CD4-positive, CD25-positive, alpha-beta regulatory T cell (primary cell): ENCODE measurements at regions not wholly inside any gene's neighbourhood (a gene's known extent, or its start where the extent isn't known, plus 50 kb on each side); places are given as distances from the start of the nearest gene placed in this dataset.

Experiments used
- ATAC-seq, 2 donors: fragments of 150-1000 bp; cut with Tn5 transposase; one replicate each; pipeline ENCODE4 v1.10.0; 2021; ENCODE audit warnings: low read depth in 2 of 2, moderate number of reproducible peaks in 2 of 2, moderate library complexity in 1 of 2
- DNase-seq, 3 donors: peaks; one replicate each; pipeline versions ENCODE4 v3.0.0 to v3.0.0-alpha.2; 2012 to 2022; ENCODE audit warnings: mixed read lengths in 1 of 3
- H3K27ac ChIP-seq: one replicate; pipeline ENCODE4 v1.7.0; 2013; ENCODE audit warnings: mild to moderate bottlenecking, low read length; ENCODE audit not compliant: insufficient read depth, poor library complexity, severe bottlenecking
- H3K27me3 ChIP-seq: one replicate; pipeline ENCODE4 v1.7.0; 2013; ENCODE audit warnings: low read length; ENCODE audit not compliant: control insufficient read depth, insufficient read depth
- H3K36me3 ChIP-seq: one replicate; pipeline ENCODE4 v1.7.0; 2013; ENCODE audit warnings: mild to moderate bottlenecking, low read length, moderate library complexity; ENCODE audit not compliant: control insufficient read depth, insufficient read depth
- H3K4me1 ChIP-seq: 2 replicates; pipeline ENCODE4 v1.7.0; 2013; ENCODE audit warnings: mild to moderate bottlenecking, low read length; ENCODE audit not compliant: insufficient read depth, control insufficient read depth, poor library complexity, severe bottlenecking
- H3K4me3 ChIP-seq: one replicate; pipeline ENCODE4 v1.7.0; 2013; ENCODE audit warnings: low read depth, mild to moderate bottlenecking, low read length, moderate library complexity
- H3K9me3 ChIP-seq, 2 experiments: 1 replicate in 1 of 2; 2 replicates in 1 of 2; pipeline ENCODE4 v1.7.0; 2013; ENCODE audit warnings: low read length in 2 of 2, mild to moderate bottlenecking in 1 of 2, moderate library complexity in 1 of 2; ENCODE audit not compliant: control insufficient read depth in 2 of 2
- H3K27ac Mint-ChIP-seq, 3 donors: one replicate each; pipeline ENCODE4 v1.8.0; 2020 to 2022; ENCODE audit warnings: mild to moderate bottlenecking in 3 of 3, mixed read lengths in 3 of 3, moderate library complexity in 2 of 3
- H3K27me3 Mint-ChIP-seq: one replicate; pipeline ENCODE4 v1.8.0; 2022; ENCODE audit warnings: mild to moderate bottlenecking, mixed read lengths
- H3K36me3 Mint-ChIP-seq: one replicate; pipeline ENCODE4 v1.8.0; 2020; ENCODE audit warnings: mixed read lengths
- H3K4me1 Mint-ChIP-seq, 4 donors: one replicate each; pipeline ENCODE4 v1.8.0; 2020 to 2022; ENCODE audit warnings: mixed read lengths in 4 of 4, mild to moderate bottlenecking in 1 of 4
- H3K4me3 Mint-ChIP-seq, 4 donors: one replicate each; pipeline ENCODE4 v1.8.0; 2020 to 2022; ENCODE audit warnings: mild to moderate bottlenecking in 4 of 4, mixed read lengths in 4 of 4, moderate library complexity in 3 of 4
- H3K9me3 Mint-ChIP-seq, 7 donors: one replicate each; pipeline ENCODE4 v1.8.0; 2020 to 2022; ENCODE audit warnings: mixed read lengths in 7 of 7, mild to moderate bottlenecking in 3 of 7, moderate library complexity in 2 of 7

GRCh38 chr4:138890891-138891570 lies 124.5 kb upstream of the NOCT start:
- Histone ChIP-seq H3K36me3 (no peaks in the 10 kb centered on the region), H3K4me1 (no peaks in the 10 kb centered on the region), H3K27ac (no peak overlapping the region), H3K27me3 (no peaks in the 10 kb centered on the region), H3K9me3 (no peaks in the 10 kb centered on the region), H3K4me3 (no peak overlapping the region)
- Mint-ChIP-seq H3K27ac (no peak overlapping the region), H3K9me3 (peaks cover 0 to 2% (median 0%) of the 10 kb centered on the region in 7 donors), H3K4me1 (no peaks in the 10 kb centered on the region), H3K36me3 (no peaks in the 10 kb centered on the region), H3K27me3 (peaks cover 19% of the 10 kb centered on the region), H3K4me3 (no peak overlapping the region)
- DNase-seq, result no peak
- ATAC-seq, result no peak

GRCh38 chr4:138889216-138889615 lies 126.4 kb upstream of the NOCT start:
- Mint-ChIP-seq H3K27me3 (peaks cover 15% of the 10 kb centered on the region), H3K36me3 (no peaks in the 10 kb centered on the region), H3K27ac (no peak overlapping the region)

GRCh38 chr4:138887741-138888140 lies 127.8 kb upstream of the NOCT start:
- Mint-ChIP-seq H3K27me3 (peaks cover 10% of the 10 kb centered on the region), H3K9me3 (peaks cover 0 to 2% (median 0%) of the 10 kb centered on the region in 7 donors), H3K27ac (no peak overlapping the region), H3K4me1 (no peaks in the 10 kb centered on the region), H3K4me3 (no peak overlapping the region), H3K36me3 (no peaks in the 10 kb centered on the region)
- Histone ChIP-seq H3K4me3 (no peak overlapping the region), H3K27me3 (no peaks in the 10 kb centered on the region), H3K27ac (no peak overlapping the region), H3K36me3 (no peaks in the 10 kb centered on the region), H3K4me1 (no peaks in the 10 kb centered on the region), H3K9me3 (no peaks in the 10 kb centered on the region)
- no peak for ATAC-seq
- no peak for DNase-seq

More at GRCh38 chr4:138889216-138889615, 126.4 kb upstream of the NOCT start:
- Mint-ChIP-seq H3K4me3 (no peak overlapping the region), H3K9me3 (peaks cover 0 to 2% (median 0%) of the 10 kb centered on the region in 7 donors), H3K4me1 (no peaks in the 10 kb centered on the region)
- no peaks in the 10 kb centered on the region for H3K36me3 ChIP-seq
- H3K4me3 ChIP-seq, result no peak overlapping the region
- H3K27ac ChIP-seq, result no peak overlapping the region
- no peak for ATAC-seq
- no peaks in the 10 kb centered on the region for H3K4me1 ChIP-seq
- no peaks in the 10 kb centered on the region for H3K27me3 ChIP-seq
- no peaks in the 10 kb centered on the region for H3K9me3 ChIP-seq
- no peak for DNase-seq

- Mint-ChIP-seq H3K27ac (no peak overlapping the region), H3K27me3 (peaks cover 6% of the 10 kb centered on the region), H3K9me3 (peaks cover 0 to 2% (median 0%) of the 10 kb centered on the region in 7 donors), H3K4me1 (no peaks in the 10 kb centered on the region), H3K36me3 (no peaks in the 10 kb centered on the region), H3K4me3 (no peak overlapping the region)
- H3K36me3 ChIP-seq, result no peaks in the 10 kb centered on the region
- H3K9me3 ChIP-seq, result no peaks in the 10 kb centered on the region
- H3K4me3 ChIP-seq, result no peak overlapping the region
- H3K27ac ChIP-seq, result no peak overlapping the region
- no peaks in the 10 kb centered on the region for H3K27me3 ChIP-seq
- DNase-seq (no peak), ATAC-seq (no peak)
- no peaks in the 10 kb centered on the region for H3K4me1 ChIP-seq
These were observed 128.2 kb upstream of the NOCT start for GRCh38 chr4:138887341-138887740.

GRCh38 chr4:138879757-138880156 lies 135.8 kb upstream of the NOCT start:
- Histone ChIP-seq H3K4me1 (no peaks in the 10 kb centered on the region), H3K36me3 (no peaks in the 10 kb centered on the region), H3K27me3 (no peaks in the 10 kb centered on the region), H3K9me3 (no peaks in the 10 kb centered on the region), H3K4me3 (no peak overlapping the region), H3K27ac (no peak overlapping the region)
- Mint-ChIP-seq H3K9me3 (peaks cover 0 to 3% (median 0%) of the 10 kb centered on the region in 7 donors), H3K4me1 (no peaks in the 10 kb centered on the region), H3K27me3 (peaks cover 5% of the 10 kb centered on the region), H3K4me3 (no peak overlapping the region), H3K36me3 (no peaks in the 10 kb centered on the region), H3K27ac (no peak overlapping the region)
- DNase-seq, result no peak
- ATAC-seq, result no peak

GRCh38 chr4:138875891-138876608 lies 139.5 kb upstream of the NOCT start:
- Mint-ChIP-seq H3K36me3 (no peaks in the 10 kb centered on the region), H3K27ac (no peak overlapping the region), H3K9me3 (peaks cover 0 to 2% (median 0%) of the 10 kb centered on the region in 7 donors), H3K4me3 (no peak overlapping the region), H3K4me1 (peaks cover 0 to under 1% (median 0%) of the 10 kb centered on the region in 4 donors), H3K27me3 (peaks cover 8% of the 10 kb centered on the region)
- Histone ChIP-seq H3K27ac (no peak overlapping the region), H3K4me3 (no peak overlapping the region), H3K9me3 (no peaks in the 10 kb centered on the region), H3K36me3 (no peaks in the 10 kb centered on the region), H3K27me3 (no peaks in the 10 kb centered on the region), H3K4me1 (no peaks in the 10 kb centered on the region)
- no peak for ATAC-seq
- no peak for DNase-seq

- no peaks in the 10 kb centered on the region for H3K36me3 ChIP-seq
- H3K27me3 ChIP-seq, result no peaks in the 10 kb centered on the region
- Mint-ChIP-seq H3K36me3 (no peaks in the 10 kb centered on the region), H3K4me3 (no peak overlapping the region), H3K9me3 (no peaks in the 10 kb centered on the region), H3K4me1 (peaks cover 0 to 3% (median 0%) of the 10 kb centered on the region in 4 donors), H3K27me3 (peaks cover 4% of the 10 kb centered on the region), H3K27ac (no peak overlapping the region)
- H3K9me3 ChIP-seq, result no peaks in the 10 kb centered on the region
- no peak overlapping the region for H3K27ac ChIP-seq
- no peak overlapping the region for H3K4me3 ChIP-seq
- ATAC-seq (no peak), DNase-seq (no peak)
- no peaks in the 10 kb centered on the region for H3K4me1 ChIP-seq
These were observed 144.1 kb upstream of the NOCT start for GRCh38 chr4:138871555-138871875.
